HepG2 (cell line): ENCODE measurements at regions not wholly inside any gene's neighbourhood (a gene's known extent, or its start where the extent isn't known, plus 50 kb on each side); places are given as distances from the start of the nearest gene placed in this dataset.

Experiments used
- AGO1 ChIP-seq: fragments of 200-400 bp; formaldehyde crosslinking; IDR thresholded peaks from 2 replicates; pipeline ENCODE4 v1.6.1; 2017; ENCODE audit warnings: mild to moderate bottlenecking, low read depth, low read length, moderate library complexity; ENCODE audit not compliant: poor library complexity, severe bottlenecking
- ATM ChIP-seq: fragments of 450-650 bp; IDR thresholded peaks from 2 replicates; pipeline ENCODE4 v1.7.1; 2017; ENCODE audit warnings: mild to moderate bottlenecking, borderline replicate concordance
- HDAC6 ChIP-seq: fragments of 200-600 bp; sonication (generic); IDR thresholded peaks from 2 replicates; pipeline ENCODE4 v1.7.0; 2017; ENCODE audit warnings: mild to moderate bottlenecking, antibody characterized with exemption, low read length, low read depth
- HMGA1 ChIP-seq: sonication (generic); formaldehyde crosslinking; conservative IDR thresholded peaks from 2 replicates; pipeline ENCODE4 v1.4.0; 2020; ENCODE audit warnings: missing genetic modification reagents
- KAT2B ChIP-seq: fragments of 150-350 bp; IDR thresholded peaks from 2 replicates; pipeline ENCODE4 v1.6.1; 2014; ENCODE audit warnings: low read depth, low read length, borderline replicate concordance
- KLF15 ChIP-seq: sonication (generic); formaldehyde crosslinking; IDR thresholded peaks from 2 replicates; pipeline ENCODE4 v1.8.1; 2023; ENCODE audit warnings: borderline replicate concordance, mild to moderate bottlenecking, inconsistent platforms, missing genetic modification reagents, mixed read lengths
- KLF9 ChIP-seq: IDR thresholded peaks from 2 replicates; pipeline ENCODE4 v1.6.1; 2016; ENCODE audit warnings: low read depth
- NFIC ChIP-seq: IDR thresholded peaks from 2 replicates; pipeline ENCODE4 v1.6.1; 2012; ENCODE audit warnings: mild to moderate bottlenecking, low read length, inconsistent platforms
- RARA ChIP-seq: IDR thresholded peaks from 2 replicates; pipeline ENCODE4 v1.6.1; 2016; ENCODE audit warnings: missing genetic modification reagents, missing compliant biosample characterization
- SNAI1 ChIP-seq: sonication (generic); formaldehyde crosslinking; IDR thresholded peaks from 2 replicates; pipeline ENCODE4 v1.5.0; 2020; ENCODE audit warnings: mild to moderate bottlenecking, missing genetic modification reagents, borderline replicate concordance
- TCF7 ChIP-seq: sonication (generic); IDR thresholded peaks from 2 replicates; pipeline ENCODE4 v1.6.1; 2016; ENCODE audit warnings: antibody characterized with exemption, low read depth
- TIGD3 ChIP-seq: sonication (generic); formaldehyde crosslinking; IDR thresholded peaks from 2 replicates; pipeline ENCODE4 v1.5.1; 2020; ENCODE audit warnings: mild to moderate bottlenecking, missing genetic modification reagents, borderline replicate concordance
- ZBTB26 ChIP-seq: IDR thresholded peaks from 2 replicates; pipeline ENCODE4 v1.6.1; 2016; ENCODE audit warnings: missing compliant biosample characterization, missing genetic modification reagents, borderline replicate concordance
- ZFP91 ChIP-seq: sonication (generic); formaldehyde crosslinking; IDR thresholded peaks from 2 replicates; pipeline ENCODE4 v1.9.0; 2022; ENCODE audit warnings: missing genetic modification reagents, mild to moderate bottlenecking, borderline replicate concordance
- ZNF234 ChIP-seq: sonication (generic); formaldehyde crosslinking; conservative IDR thresholded peaks from 2 replicates; pipeline ENCODE4 v1.5.1; 2020; ENCODE audit warnings: mild to moderate bottlenecking, missing genetic modification reagents
- ZNF253 ChIP-seq: sonication (generic); formaldehyde crosslinking; IDR thresholded peaks from 2 replicates; pipeline ENCODE4 v1.8.0; 2022; ENCODE audit warnings: mild to moderate bottlenecking, missing genetic modification reagents, borderline replicate concordance
- ZNF33A ChIP-seq: sonication (generic); formaldehyde crosslinking; IDR thresholded peaks from 2 replicates; pipeline ENCODE4 v1.5.1; 2020; ENCODE audit warnings: missing genetic modification reagents, mild to moderate bottlenecking, moderate library complexity, borderline replicate concordance
- ZNF496 ChIP-seq: sonication (generic); formaldehyde crosslinking; IDR thresholded peaks from 2 replicates; pipeline ENCODE4 v1.8.1; 2023; ENCODE audit warnings: mild to moderate bottlenecking, moderate library complexity, missing genetic modification reagents; ENCODE audit not compliant: insufficient replicate concordance
- ZNF501 ChIP-seq: sonication (generic); formaldehyde crosslinking; IDR thresholded peaks from 2 replicates; pipeline ENCODE4 v1.5.1; 2020; ENCODE audit warnings: mild to moderate bottlenecking, moderate library complexity, missing genetic modification reagents
- ZNF562 ChIP-seq: sonication (generic); formaldehyde crosslinking; IDR thresholded peaks from 2 replicates; pipeline ENCODE4 v1.8.0; 2022; ENCODE audit warnings: missing genetic modification reagents, borderline replicate concordance
- ZNF770 ChIP-seq: sonication (generic); formaldehyde crosslinking; IDR thresholded peaks from 2 replicates; pipeline ENCODE4 v1.5.0; 2020; ENCODE audit warnings: mild to moderate bottlenecking, missing genetic modification reagents
- ZNF777 ChIP-seq: sonication (generic); formaldehyde crosslinking; IDR thresholded peaks from 2 replicates; pipeline ENCODE4 v1.4.0; 2020; ENCODE audit warnings: missing genetic modification reagents
- ZNF883 ChIP-seq: sonication (generic); formaldehyde crosslinking; IDR thresholded peaks from 2 replicates; pipeline ENCODE4 v1.5.1; 2020; ENCODE audit warnings: mild to moderate bottlenecking, missing genetic modification reagents; ENCODE audit errors: not compliant biosample characterization

- peak; percentile 91 for TF ChIP-seq ZFP91 (CRISPR knock-in tag)
- 0 out of 2 replicates have a peak, but pooled peaks have one; percentile 2 for TF ChIP-seq KLF9
- TF ChIP-seq RARA (CRISPR knock-in tag) = peak; percentile 98
- TF ChIP-seq KAT2B = no peak
- TF ChIP-seq KLF15 (CRISPR knock-in tag) = no peak
- TF ChIP-seq ZNF496 (CRISPR knock-in tag) = no peak
- no peak for TF ChIP-seq TIGD3 (CRISPR knock-in tag)
- no peak; the same call in 1 of the 2 replicates for TF ChIP-seq ZBTB26
- TF ChIP-seq ZNF253 (CRISPR knock-in tag) = no peak
- TF ChIP-seq ATM = peak; percentile 62; the same call in 1 of the 2 replicates
- no peak for TF ChIP-seq ZNF883 (CRISPR knock-in tag)
- peak; percentile 22; the same call in 1 of the 2 replicates for TF ChIP-seq ZNF33A (CRISPR knock-in tag)
- TF ChIP-seq HDAC6 = no peak
- TF ChIP-seq ZNF777 (CRISPR knock-in tag) = no peak; the same call in 1 of the 2 replicates
- TF ChIP-seq TCF7 = peak; percentile 93
- TF ChIP-seq ZNF770 (CRISPR knock-in tag) = peak; percentile 72
- no peak for TF ChIP-seq SNAI1 (CRISPR knock-in tag)
- TF ChIP-seq ZNF562 (CRISPR knock-in tag) = no peak
- peak; percentile 98 for TF ChIP-seq NFIC
- TF ChIP-seq ZNF234 (CRISPR knock-in tag) = no peak
- TF ChIP-seq ZNF501 = no peak
- TF ChIP-seq HMGA1 (CRISPR knock-in tag) = no peak
- no peak for TF ChIP-seq AGO1
Observed at GRCh38 chr2:8125741-8126711, 555.8 kb upstream of the ID2 start (continued).
